ENCODE measurements at regions not wholly inside any gene's neighbourhood (a gene's known extent, or its start where the extent isn't known, plus 50 kb on each side); places are given as distances from the start of the nearest gene placed in this dataset.

DNA sequence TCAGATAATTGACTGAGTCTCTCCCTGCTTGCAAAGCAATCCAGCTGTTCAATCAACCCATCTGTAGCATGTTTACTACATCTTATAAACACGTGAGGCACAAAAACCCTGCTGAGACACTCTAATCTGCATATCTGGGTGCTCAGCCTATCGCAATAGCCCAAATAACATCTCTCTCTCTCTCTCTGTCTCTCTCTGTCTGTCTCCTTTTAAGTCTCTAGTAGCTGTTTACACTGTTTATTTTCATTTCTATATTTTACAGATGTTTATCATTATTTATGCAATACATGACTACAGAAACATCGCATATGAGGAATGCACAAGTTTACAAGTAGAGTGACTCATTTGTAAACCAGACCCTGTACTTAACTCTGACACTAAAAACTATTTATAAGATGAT is 422.1 kb upstream of the DSEL start:
- no peak for DNase-seq

DNA sequence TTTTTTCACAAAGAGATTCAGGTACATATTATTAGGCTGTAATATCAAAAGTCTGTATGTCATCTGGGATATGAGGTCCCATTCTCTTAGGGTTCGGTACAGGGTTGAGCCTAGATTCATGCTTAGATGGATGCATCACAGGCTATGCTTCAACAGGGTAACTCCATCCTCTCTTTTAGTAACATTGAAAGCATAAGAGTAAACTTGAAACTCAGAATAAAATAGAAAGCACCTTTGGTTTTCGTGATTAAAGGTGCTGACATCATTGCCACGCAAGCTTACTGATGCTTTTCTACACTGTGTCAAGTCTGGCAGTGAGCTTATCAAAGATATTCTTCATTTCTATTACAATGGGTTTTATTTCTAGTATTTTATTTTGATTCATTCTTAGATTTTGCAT is 419.1 kb upstream of the DSEL start:
- DNase-seq = no peak

- DNase-seq = no peak
Measured at GRCh38 chr18:67933271-67933670, 416.8 kb upstream of the DSEL start.

DNA sequence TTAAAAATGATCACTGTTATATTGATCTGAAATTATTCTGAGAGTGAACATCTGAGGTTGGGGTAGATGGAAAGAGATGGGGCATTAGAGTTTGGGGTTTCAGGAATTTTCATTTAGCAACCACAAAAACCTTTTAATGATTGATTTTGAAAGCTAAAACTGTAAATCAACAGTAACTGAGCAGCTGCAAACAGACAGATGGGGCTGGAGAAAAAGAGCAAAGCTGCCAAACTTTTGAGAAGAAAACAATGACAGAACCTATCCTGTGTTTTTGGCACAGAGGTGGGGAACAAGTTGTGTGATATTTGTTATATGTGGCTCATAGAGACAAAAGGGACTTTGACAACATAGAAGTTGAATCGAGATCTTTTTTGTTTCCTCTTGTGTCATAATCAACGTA is 415.8 kb upstream of the DSEL start:
- DNase-seq = no peak

DNA sequence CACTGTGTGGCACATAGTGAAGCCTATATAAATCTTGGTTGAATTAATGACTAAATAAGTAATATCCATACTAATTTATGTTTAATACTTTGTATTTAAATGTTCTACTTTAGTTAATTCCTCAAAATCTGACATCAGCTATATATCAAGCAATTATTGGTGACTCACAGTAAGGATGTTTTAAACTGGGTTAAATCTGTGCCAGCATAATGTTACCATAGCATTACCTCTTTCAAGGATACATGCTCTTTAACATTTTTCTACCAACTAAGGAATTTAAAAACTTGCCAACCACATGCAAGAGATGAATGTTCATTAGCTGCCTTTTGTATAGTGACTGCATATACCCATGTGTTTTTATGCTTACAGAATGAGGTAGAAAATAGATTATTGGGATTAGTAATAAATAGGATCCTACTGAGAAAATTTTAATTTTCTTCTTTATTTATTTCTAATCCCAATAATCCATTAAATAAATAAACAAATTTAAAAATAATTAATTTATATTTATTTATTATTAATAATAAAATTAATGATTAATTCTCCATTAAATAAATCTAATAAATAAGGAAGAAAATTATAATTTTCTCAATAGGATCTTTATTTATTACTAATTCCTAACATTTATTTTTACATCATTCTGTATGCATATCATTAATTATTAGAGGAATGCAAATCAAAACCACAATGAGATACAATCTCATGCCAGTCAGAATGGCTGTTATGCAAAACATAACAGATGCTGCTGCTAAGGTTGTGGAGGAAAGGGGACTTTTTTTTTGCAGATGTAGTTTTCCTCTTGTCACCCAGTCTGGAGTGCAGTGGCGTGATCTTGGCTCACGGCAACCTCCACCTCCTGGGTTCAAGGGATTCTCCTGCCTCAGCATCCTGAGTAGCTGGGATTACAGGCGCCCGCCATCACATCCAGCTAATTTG is 410.7 kb upstream of the DSEL start:
- no peak for DNase-seq

DNA sequence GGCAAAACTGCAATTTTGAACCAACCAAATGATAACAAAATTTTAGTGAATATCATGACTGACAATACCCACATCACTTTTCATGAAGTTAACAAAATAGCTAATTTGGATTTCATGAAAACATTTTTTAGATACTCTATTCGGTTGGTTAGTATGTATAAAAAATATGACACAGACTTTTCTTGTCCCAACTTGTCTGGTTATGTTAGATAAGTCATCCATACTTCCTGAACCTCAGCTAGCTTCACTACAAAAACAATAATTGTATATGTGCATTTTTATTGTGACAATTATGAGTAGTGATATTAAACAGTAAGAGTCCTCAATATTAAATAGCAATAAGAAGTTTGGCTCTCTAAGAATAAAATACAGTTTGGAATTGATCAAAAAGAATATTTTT is 408.1 kb upstream of the DSEL start:
- DNase-seq = no peak

DNA sequence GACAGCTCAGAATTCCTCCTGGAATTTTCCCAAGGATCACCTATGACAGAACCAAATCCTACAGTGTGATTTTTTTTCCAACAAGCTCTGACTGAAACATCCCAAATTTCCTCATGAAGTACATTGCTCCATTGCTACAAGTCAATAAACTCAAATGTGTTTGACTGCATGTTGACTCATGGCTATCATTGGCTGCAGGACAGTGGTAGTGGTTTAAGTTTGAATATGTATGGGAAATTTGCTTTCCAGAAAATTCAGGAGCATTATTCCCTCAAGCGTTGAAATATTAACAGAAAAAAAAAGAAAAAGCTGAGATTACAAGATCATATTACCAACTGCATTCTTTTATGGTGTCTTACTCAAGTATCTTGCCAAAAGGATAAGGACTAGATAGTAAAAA is 402.8 kb upstream of the DSEL start:
- no peak for DNase-seq

GRCh38 chr18:67916097-67916496 is 399.6 kb upstream of the DSEL start:
- DNase-seq = no peak

DNA sequence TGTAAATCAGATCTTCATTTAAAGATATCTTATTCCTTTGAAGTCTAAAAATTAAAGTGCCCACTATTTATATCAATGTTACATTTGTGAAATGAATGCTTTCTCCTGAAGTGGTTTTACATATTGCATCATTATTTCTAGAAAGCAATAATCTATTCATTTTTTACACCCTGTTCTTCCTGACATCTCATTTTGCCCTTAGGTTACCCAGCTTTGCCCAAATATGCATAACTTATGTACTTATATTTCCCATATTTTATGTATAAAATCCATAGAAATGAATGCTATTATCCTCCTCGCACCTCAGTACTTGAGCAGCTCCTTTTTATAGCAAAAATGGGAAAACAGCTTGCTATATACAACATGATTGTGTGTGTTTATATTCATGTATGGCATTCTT is 396.5 kb upstream of the DSEL start:
- DNase-seq = no peak

DNA sequence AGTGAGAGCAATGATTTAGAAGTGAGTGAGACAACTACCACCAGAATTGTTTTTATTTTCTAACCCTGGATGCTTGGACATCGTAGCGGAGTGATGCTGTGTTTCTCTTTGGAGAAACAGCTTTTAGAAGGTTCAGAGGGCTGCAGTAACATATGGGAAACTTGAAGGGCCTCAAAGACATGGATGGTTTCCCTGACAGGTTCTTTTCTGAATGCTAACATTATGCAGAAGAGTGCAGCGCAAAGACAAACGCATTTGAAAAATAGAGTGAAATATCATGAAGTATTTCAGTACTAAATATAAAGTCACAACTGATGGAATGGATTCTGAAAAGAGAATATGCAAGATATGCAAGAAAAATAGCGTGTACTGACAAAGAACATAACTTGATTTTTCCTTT is 385.1 kb upstream of the DSEL start:
- DNase-seq = no peak

DNA sequence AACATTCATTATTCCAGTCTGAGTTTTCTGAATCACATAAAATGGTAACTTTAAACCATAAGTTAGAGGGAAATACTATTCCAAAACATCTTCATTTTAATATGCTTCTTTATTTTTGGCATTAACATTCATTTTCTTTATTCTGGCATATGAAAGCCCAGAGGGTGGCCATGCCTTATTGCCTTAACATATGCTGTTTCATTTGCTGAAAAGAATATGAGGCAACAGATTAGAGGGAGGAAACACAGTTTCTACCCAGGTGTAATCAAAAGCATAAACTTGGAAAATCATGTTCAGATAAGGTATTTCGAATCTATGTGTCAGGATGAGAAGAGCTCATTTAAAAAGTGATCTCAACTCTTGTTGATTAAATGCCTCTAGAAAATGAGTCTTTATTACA is 379.9 kb upstream of the DSEL start:
- no peak for DNase-seq

GRCh38 chr18:67893916-67894315 is 377.4 kb upstream of the DSEL start:
- no peak for DNase-seq

- no peak for DNase-seq
Measured at GRCh38 chr18:67876871-67877270, 360.4 kb upstream of the DSEL start.

GRCh38 chr18:67875944-67876343 is 359.4 kb upstream of the DSEL start:
- no peak for DNase-seq

DNA sequence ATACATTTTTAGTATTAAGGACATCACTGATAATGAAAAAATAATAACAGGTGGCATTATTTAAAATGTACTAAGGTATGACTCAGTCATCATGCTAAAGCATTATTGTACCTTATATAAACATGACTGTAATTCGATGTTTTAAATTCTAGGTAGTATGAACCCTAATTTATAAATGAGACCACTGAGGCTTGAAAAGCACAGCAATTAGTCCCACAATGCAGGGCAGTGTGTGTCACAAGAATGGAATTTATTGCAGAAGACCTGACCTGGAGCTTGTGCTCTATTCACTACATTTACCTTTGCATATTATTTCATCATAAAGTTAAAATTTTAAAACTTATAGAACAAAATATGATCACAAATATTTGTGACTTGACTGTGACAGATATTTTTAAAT is 358.5 kb upstream of the DSEL start:
- DNase-seq = no peak

GRCh38 chr18:67865400-67865799 is 348.9 kb upstream of the DSEL start:
- no peak for DNase-seq

- peak; percentile 1 for DNase-seq
Measured at GRCh38 chr18:67864677-67865340, 348.3 kb upstream of the DSEL start.

DNA sequence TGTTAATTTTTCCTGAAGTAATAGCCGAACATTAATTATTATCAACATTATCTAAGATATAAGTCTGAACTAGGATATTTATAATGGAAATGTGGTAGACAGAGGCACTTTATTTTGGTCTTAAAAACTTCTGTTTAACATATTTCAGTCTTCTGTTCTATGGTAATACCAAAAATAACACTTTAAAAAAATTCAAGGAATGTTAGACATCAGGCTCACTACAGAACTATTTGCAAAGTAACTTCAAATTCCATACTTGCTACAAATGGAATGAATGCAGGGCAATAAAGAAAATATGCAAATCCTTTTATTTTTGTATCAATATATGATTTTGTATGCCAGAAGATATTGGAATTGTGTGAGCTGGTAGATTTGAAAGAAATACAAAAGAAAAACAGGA is 345.5 kb upstream of the DSEL start:
- no peak for DNase-seq

- DNase-seq = no peak
Measured at GRCh38 chr18:67854340-67854739, 337.8 kb upstream of the DSEL start.

DNA sequence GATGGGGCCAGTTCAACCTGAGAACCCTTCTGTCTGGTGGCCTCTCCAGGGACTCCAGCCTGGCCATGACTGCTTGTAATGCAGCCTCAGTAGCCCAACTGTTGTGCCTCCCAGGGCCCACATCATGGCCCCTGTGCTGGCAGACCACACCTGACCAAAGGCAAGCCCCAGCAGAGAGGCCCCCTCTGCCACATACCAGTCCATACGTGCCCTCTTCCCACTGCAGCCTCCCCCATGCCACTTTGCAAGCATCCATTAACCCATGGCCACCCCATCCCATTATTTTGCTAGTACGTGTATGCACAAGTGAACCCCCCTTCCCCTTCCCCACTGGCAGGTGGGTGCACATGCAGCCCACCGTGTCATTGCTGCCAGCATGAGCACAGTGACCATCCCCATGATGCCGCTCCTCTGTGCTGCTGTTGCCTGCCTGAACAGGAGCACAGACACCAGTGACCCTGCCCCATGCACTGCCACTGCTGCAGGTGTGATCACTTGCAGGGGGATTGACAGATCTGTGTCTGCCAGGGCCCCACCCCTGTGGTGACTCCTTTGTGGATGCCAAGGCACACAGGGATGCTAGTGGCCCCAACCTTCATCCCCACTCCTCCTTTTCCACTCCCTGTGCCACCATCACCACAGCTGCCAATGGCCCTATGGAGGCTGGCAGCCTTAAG is 330.0 kb upstream of the DSEL start:
- DNase-seq = no peak

DNA sequence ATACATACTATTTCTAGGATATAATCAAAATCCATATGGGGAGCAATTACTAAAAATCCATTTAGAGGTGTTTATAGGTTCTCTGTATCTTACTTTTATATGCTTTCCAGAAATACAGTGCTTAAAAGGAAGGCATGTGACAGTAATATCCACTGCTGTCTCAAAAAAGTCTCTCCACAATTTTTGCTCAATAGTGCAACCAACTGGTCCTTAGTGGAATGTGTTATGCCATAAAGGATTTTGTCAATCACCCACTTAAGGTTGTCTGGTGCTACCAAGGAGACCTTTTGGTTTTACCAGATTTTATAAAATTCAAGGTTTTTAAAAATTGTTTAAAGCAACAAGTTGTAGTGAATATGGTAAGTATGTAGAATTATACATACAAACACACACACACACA is 328.5 kb upstream of the DSEL start:
- DNase-seq = no peak

- no peak for DNase-seq
Measured at GRCh38 chr18:67840379-67840778, 323.9 kb upstream of the DSEL start.

DNA sequence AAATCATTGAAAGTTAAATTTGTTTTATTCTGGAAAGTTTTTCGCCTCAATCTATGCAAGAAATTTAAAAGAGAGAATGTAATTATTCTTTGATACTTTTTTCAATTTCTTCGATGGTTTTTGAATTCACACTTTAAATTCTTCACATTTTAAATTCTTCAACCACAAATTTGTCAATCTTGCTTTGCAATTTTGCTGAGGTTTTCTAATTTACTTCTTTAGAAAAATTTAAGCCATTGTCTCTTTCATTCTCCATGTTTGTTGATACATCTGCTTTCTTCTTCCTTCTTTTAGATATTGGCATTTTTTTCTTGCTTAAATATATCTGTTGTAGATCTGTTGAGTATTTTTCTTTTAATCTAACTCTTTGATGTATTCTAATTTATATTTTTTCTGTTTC is 301.9 kb upstream of the DSEL start:
- DNase-seq = no peak

DNA sequence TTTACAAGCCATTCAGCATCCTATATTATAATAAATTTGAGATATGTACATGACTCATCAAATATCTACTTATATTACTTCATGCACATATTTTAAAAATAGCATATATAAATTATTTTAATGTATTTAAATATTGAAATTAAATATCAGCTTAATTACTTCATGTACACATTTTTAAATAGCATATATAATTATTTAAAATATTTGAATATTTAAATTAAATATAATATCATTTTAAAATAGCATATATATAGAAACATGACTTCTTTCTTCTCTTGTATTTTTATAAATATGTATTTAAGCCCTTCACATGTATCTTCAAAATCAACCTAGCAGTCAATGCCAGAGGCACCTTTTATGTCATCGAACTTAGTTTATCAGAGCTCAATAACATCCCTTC is 298.8 kb upstream of the DSEL start:
- DNase-seq = no peak

All from T1000 (cell line).